ENCODE measurements at regions not wholly inside any gene's neighbourhood (a gene's known extent, or its start where the extent isn't known, plus 50 kb on each side); places are given as distances from the start of the nearest gene placed in this dataset.

DNA sequence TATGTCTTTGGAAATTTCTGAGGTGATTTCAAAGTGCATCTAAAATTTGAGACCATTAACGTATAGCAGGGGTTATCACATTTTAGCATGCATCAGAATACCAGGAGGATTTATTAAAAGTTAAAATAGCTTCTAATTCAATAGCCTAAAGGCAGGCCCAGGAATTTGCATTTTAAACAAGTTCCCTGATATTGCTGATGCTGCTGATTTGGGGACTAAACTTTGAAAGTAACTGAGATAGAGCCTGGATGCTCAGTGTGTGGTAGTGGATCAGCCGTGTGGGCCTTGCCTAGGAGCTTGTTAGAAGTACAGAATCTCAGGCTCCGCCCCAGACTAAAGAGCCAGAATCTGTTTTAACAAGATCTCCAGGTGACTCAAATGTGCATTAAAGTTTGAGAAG is 375.0 kb upstream of the FBXO33 start:
- TF ChIP-seq POLR2A (IDR thresholded peaks at IDR 0.05) (no peak), POLR2AphosphoS5 (IDR thresholded peaks at IDR 0.05) (no peak)
